ENCODE measurements at regions not wholly inside any gene's neighbourhood (a gene's known extent, or its start where the extent isn't known, plus 50 kb on each side); places are given as distances from the start of the nearest gene placed in this dataset.

DNA sequence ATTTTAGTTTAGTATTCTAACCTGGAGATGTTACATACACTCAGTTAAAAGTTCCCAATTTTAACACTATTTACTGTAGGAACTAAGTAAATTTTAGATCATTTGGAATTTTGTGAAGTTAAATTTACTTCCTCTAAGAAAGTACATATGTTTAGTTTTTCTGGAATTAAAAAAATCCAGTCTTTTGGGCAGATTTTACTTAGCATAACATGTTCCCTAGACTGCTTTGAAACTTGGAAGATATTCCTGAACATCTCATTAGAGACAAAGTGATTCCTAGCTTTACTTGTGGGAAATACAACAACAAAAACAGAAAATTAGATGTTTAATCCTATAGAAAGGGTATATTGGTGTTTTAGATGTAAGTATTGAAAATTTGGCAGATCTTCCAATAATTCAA lies 930.0 kb upstream of the PTPRD start:
- TF ChIP-seq, protein P1, sequence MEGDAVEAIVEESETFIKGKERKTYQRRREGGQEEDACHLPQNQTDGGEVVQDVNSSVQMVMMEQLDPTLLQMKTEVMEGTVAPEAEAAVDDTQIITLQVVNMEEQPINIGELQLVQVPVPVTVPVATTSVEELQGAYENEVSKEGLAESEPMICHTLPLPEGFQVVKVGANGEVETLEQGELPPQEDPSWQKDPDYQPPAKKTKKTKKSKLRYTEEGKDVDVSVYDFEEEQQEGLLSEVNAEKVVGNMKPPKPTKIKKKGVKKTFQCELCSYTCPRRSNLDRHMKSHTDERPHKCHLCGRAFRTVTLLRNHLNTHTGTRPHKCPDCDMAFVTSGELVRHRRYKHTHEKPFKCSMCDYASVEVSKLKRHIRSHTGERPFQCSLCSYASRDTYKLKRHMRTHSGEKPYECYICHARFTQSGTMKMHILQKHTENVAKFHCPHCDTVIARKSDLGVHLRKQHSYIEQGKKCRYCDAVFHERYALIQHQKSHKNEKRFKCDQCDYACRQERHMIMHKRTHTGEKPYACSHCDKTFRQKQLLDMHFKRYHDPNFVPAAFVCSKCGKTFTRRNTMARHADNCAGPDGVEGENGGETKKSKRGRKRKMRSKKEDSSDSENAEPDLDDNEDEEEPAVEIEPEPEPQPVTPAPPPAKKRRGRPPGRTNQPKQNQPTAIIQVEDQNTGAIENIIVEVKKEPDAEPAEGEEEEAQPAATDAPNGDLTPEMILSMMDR (IDR thresholded peaks at IDR 0.05), result no peak
- no peak for TF ChIP-seq POLR2A (IDR thresholded peaks at IDR 0.05)
